NCI-H2196 treated with DMSO at 0.1 percent for 48 hours (cell line): ENCODE measurements at regions not wholly inside any gene's neighbourhood (a gene's known extent, or its start where the extent isn't known, plus 50 kb on each side); places are given as distances from the start of the nearest gene placed in this dataset.

Source experiments
- DNase-seq: peaks from one replicate; lab custom pipeline; 2025; ENCODE audit not compliant: unreplicated experiment; lab: John Stamatoyannopoulos, UW

DNA sequence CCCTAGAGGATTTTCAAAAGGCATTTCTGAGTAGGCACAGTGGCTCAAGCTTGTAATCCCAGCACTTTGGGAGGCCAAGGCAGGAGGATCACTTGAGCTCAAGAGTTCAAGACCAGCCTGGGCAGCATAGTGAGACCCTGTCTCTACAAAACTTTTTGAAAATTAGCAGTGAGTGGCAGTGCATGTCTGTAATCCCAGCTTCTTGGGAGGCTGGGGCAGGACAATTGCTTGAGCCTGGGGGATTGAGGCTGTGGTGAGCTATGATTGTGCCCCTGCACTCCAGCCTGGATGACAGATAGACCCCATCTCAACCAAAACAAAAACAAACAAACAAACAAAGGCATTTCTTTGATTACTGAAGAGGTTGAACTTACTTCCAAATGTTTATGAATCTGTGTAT lies 201.4 kb downstream of the KIF26A start:
- no peak for DNase-seq

DNA sequence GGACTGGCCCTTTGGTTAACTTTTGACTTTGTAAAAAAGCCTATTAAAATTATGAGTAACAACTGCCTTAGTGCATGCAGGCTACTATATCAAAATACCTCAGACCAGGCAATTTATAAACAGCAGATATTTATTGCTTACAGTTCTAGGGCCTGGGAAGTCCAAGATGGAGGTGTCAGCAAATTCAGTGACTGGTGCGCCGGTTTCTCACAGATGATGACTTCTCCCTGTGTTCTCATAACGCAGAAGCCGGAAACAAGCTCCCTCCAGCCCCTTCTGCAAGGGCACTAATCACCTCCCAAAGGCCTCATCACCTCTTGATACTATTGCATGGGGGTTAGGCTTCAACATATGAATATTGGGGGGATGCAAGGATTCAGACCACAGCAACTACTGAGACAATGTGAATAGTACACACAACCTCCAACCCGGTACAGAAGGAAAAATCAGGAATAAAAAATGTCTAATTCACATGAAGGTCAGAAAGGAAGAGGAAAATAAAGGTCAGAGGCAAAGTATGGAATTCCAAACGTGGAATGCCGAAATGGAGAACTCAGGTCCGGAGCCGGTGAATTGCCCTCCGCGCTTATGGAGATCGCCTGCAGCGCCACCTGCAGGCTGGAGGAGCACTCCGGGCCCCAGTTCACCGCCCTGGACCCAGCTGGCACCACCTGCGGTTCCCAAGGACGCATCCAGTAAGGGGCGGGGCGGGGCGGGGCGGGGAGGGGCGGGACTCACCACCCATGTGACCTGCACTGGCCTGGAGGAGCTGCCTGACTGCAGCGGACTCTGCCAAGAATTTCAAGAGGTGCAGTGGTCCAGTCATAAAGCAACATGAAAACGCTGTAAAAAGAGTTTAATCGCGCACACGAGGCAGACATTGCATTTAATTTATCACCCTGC lies 203.4 kb downstream of the KIF26A start:
- DNase-seq = no peak

DNA sequence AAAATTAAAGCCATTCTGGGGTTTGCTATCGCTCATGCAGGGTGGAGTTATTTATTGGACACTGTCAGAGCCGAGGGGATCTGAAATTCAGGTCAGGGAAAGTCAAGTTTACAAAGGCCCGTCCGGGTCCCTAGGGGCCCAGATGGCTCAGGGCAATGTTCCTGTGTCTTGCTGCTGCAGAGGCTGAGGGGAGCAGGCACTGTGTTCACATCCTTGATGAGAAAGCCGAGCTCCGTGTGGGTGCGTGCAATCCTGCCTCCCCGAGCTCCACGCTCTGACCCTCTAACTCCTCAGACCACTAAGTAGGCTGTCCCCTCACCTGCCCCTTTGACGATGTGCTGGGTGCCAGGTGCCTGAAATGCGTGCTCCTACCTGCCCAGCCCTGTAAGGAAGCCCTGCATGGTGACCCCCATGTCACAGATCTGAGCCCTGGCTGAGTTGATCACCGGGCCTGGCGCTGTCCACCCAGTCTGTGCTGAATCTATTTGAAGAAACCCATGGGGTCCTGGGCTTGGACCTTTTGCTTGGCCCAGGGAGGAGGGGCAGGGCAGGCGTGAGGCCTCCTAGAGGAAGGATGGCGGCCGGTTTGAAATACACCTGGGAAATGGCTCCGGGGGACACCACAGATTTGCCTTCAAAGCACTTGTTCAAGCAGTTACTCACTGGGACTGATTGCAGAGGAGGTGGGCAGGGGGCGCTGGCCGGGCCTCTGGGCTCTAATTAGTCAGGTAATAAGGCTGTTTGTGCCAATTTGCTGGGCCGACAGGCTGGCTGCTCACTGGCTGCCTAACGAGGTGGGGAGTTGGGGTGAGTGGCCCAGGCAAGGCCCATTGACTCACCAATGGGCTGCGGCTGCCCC lies 204.3 kb downstream of the KIF26A start:
- DNase-seq = no peak

DNA sequence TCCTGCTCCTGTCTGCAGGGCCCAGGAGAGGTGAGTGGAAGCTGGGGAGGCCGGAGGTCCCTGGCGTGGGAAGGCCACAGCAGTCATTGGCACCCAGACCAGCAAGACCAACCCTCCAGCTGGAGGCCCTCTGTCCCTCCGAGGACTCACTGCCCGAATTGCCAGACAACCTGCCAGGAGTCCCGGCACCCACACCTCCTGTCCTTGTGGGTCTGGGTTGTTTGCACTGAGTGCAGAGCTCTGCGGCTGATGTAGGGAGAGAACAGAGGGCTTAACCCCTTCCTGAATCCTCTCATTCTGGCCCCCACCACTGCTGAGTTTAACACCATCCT lies 204.9 kb downstream of the KIF26A start:
- no peak for DNase-seq

DNA sequence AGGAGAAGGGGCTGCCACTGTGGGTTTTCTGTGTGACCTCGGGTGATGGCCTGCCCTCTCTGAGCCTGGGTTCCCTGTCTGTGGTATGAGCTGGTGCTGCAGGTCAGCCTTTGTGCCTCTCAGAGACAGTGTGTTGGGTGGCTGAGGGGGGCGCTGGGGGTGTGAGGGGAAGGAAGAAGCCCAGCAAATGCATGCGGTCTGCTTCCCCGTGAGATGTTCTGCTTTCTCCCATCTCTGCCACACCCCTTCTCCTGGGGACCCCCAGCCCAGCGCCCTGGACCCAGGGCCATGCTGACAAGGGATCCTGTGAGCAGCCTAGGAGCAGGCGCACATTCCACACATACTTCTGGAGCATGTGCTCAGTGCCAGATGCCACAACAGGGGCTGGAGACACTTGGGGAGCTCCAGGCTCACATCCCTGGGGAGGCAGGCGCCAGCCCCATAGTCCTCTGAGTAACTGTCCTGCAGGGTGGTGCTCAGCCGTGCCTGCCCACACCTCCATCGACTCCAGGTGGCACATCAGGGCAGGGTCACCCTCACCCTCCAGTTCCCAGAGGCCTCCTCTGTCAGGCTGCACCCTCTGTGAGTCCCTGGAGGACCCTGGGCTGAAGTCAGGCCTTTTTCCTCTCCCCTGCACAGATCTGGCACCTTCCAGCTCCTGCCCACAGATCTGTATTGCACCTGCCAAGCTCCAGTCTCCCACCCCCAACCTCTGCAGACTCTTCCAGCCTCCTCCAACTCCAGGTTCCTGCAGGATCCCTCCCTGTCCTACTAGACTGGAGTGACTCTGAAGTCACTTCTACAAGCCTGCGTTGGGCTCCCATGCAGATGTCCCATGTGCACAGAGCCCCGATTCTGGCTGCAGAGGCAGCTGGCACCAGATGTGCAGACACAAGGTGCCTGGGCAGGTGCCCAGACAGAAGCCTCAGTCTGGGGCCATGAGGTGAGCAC lies 205.6 kb downstream of the KIF26A start:
- no peak for DNase-seq

DNA sequence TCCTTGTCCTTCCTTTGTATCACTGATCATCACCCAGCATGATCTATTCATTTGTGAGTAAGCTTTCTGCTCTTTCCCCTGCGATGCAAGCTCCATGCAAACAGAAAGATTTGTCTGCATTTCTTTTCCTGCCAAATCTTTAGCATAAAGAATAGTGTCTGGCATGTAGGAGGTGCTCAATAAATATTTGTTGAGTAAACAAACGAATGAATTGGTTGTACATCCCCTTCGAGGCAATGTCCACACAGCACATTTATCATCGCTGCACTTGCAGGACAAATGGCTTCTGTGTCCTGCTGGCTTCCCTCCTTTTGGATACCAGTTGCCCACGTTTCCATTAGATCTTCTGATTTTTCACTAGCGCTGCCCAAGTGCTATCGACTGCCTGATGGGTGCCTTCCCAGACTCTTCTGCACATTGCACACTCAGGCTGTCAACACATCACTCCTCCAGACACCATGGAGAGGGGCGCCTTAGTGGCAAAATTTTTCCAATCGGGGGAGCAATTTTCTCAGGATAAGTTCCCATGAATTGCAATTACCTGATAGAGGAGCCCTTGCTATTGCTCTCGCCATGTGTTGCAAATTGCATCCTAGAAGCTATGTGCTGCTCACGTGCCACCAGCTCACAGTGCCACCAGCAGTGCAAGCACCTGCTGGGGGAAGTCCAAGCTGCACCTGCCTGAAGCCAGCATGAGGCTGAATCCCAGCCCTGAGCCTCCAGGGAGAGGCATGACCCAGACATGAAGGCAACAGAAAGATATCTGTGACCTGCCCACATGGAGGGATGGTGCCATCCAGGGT lies 206.6 kb downstream of the KIF26A start:
- peak; percentile 11 for DNase-seq

DNA sequence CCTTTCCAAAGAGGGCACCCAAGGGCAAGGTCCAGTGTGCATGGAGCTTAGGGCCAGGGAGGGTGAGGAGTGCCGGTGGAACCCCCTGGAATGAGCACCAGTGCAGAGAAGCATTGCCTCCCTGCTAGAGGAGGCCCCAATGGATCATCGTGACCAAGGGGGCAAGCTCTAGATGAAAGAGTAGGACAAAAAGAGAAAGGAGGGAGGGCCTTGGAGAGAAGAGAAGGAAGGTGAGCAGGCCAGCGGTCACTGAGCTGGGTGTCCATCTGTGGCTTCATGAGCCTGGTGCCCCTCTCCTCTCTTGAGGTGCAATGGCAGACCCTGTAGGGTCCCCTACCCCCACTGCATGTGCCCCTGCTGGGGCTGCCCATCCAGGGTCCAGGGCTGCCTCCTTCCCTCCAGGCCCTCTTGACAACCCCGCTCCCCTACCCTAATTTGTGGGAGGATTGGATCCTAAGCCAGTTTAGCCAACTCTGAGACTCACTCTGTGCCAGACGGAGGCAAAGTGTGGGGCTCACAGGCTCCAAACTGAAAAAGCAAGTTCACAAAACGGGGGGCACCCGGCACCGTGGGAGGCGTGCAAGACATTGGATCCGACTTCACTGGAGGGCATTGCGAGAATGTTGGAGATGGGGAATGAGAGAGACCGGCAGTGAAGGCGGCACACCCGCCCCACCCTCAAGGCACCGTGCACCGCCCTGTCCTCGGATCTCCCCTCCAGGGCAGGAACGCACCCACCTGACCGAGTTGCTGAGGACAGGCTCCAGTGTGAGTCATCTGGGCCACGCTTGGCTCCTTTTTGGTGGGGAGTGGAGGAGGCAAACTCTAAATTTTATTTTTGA lies 207.5 kb downstream of the KIF26A start:
- DNase-seq = no peak

DNA sequence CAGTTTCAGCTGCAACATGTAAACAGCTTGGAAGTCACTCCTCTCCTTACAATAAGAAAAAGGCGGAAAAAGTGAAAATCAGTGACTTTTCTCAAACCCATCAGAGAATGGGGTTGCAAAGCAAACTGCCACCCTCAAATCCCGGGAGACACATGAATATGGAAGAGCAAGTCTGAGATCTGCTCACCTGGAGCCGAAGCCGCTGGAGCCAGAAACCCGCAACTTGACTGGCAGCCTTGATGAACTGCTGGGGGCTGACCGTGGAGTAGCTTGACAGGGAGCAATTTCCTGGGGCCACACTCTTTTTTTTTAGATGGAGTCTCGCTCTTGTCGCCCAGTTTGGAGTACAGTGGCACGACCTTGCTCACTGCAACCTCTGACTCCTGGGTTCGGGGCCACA lies 208.2 kb downstream of the KIF26A start:
- no peak for DNase-seq

DNA sequence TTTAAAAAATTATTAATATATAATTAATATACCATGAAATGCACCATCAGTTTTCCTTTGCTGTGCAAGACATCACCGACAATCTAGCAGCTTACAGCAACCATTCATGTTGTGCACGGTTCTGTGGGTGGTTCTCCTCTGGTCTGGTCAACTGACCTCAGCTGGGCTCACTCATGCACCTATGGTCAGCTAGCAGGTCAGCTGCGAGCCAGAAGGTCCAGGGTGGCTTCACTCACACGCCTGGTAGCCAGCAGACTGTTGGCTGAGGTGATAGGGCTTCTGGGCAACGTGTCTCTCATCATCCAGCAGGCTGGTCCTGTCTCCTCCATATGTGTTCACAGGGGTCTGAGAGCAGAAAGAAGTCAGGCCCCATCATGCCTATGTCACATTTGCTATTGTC lies 210.4 kb downstream of the KIF26A start:
- DNase-seq = no peak

DNA sequence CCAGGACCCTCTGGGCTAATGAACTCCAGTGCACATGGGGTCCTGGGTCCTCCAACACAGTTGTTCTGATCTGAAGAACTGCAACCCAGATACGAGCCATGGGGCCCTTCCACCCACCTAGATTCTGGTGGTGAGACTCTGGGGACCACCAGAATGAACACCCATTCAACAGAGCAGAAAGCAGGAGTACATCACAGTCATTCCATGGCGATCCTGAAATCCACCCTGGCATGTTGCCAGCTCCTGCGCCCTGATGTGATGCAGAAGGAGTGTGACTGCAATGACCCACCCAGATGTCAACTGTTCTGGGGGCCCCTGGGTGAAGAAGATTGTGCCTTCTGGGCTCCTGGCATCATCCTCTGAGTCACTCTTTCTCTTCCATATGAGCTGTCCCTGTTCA lies 211.6 kb downstream of the KIF26A start:
- DNase-seq = no peak

DNA sequence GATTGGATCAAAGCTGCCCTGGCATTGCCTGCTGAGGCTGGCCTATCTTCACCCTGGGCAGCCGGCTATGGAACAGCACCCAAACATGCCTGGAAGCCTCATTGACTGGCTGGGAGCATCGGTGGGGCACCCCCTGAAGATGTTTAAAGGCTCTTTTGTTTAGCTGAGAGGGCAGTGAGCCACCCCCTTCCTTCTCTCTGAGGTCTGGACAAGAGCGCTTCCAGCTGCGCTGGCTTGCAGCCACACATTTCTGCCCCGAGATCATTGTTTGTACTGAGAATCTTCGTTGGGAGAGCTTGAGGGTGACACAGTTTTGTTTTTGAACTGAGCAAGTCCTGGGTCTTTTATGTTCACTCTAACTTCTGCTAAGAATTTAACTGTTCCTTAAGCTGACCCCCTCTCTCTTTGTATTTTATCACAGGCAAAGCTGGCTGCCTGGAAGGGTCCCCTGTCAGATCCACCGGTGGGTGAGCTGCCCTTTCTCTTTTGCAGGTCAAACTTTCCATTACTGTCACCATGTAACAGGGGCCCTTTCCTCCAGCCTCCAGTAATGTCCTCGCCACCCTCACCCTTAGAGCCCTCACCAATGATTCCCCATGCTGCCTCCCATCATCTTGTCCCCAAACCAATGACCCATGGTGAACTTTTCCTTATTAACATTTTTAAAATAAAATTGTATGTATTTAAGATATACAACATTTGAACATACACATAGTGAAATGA lies 212.2 kb downstream of the KIF26A start:
- DNase-seq = peak; percentile 11

DNA sequence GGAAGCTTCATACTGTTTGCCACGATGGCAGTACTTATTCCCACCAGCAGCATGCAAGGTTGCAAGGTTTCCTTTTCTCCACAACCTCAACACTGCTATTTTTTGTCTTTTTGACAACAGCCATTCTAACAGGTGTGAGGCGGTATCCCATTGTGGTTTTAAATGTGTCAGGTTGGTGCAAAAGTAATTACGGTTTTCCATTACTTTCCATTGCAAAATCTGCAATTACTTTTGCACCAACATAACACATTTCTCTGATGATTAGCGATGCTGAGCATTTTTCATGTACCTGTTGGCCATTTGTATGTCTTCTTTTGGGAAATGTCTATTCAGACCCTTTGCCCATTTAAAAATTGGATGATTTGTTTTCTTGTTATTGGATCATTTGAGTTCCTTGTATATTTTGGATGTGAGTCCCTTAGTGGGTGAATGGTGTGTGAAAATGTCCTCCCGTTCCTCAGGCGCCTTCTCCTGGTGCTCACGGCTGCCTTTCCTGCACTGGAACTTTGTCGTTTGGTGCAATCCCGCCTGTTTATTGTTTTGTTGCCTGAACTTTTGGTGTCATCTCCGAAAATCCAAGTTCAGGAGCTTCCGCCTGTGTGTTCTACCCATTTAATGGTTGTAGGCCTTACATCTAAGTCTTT lies 213.6 kb downstream of the KIF26A start:
- DNase-seq = no peak

DNA sequence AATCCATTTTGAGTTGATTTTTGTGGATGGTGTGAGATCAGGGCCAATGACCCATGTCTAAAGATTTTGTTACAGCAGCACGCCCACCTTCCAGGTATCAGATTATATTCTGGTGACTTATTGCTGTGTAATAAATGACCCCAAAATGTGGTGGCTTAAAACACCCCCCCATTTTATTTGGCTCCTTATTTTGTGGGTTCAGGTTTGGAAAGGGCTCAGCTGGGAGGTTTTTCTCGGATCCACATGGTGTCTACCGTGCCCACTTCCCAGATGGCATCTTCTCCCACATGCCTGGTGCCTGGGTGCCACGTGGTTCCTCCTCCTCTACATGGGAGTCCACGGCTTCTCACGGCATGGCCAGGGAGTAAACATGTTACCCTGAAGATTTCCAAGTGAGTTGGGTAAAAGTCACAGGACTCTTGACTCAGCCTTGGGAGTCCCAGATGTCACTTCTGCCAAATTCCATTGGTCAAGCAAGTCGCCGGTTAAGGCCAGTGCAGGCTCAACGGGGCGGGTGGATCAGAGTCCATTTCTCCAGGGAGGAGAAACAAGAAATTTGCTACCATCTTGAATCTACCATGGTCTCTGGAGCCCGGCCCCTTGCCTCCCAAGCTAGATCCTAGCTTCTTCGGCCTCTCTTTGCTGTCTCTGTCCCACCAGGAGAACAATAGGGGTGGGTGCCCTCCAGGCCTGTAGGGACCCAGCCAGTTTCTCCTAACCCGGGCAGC lies 214.3 kb downstream of the KIF26A start:
- DNase-seq = no peak

DNA sequence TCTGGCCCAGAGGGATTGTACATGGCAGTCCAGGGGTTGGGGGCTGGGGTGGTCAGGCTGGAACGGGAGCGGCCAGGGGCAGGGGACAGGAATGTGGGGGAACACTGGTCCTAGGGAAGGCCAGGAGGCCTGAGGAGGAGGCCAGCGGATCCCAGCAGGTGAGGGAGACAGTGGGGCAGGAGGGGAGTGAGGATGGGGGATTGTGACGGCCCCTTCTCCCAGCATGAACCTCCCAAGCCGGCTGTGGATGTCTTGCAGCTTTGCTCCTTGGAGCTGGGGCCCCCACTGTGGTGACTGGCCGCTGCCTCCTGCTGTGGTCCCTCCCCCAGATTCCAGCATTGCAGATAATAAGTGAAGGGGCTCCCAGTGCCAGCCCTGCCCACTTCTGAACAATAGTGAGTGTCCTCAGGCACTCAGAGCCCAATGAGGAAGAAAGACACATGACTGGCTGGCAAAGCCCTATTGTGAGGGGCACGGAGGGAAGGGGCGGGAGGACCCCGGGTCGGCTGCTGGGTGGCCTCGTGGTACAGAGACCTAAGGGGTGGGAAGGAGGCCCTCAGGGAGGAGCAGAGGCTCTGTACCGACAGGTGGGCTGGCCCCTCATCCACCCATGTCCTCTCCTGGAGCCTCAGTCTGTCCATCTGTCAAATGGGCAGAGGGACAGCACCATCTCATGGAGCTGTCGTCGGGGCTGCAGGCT lies 215.0 kb downstream of the KIF26A start:
- no peak for DNase-seq

DNA sequence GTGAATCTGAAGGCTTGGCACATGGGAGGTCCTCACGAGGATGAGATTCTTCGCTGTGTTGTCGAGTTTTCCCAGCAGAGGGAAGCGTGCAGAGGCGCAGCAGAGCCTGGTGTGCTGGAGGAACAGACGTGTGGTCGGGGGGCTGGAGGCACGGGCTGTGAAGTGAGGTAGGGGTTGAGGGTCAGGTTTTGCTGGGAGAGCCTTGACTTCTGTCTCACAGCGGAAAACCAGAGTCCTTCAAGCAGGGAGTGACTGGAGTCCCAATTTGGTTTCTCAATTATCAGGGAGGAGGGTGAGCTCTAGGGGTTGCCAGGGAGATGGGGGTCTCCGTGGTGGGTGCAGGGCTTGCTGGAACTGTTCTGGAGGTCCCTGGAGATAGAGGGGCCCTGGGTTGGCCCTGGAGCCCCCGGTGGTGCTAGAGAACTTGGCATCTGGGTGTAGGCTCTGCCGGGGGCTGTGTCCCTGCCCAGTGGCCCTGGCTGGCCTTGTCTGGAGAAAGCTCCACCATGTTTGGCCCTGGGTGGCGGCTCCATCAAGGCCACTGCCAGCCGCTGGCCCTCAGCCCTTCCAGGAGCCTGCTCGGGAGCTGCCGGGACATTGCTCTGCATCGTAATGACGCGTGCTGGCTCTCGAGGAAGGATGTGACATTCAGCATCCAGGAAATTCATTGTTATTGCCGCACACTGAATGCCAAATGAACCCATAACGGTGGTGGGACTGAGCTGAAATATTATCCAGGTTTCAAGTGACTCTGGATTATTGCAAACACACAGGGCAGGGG lies 215.7 kb downstream of the KIF26A start:
- no peak for DNase-seq
